HEK293 (cell line): ENCODE measurements at regions not wholly inside any gene's neighbourhood (a gene's known extent, or its start where the extent isn't known, plus 50 kb on each side); places are given as distances from the start of the nearest gene placed in this dataset.

ENCODE experiments used
- CTCF ChIA-PET: fragments of 350-600 bp; formaldehyde crosslinking; extraction: SDS; loops from one replicate; lab custom pipeline; 2021; ENCODE audit warnings: antibody characterized with exemption; lab: Yijun Ruan, JAX
- POLR2A ChIA-PET: fragments of 300-600 bp; formaldehyde crosslinking; extraction: SDS; loops from one replicate; lab custom pipeline; 2020; ENCODE audit warnings: antibody characterized with exemption, inconsistent platforms; lab: Yijun Ruan, JAX
- H3K27ac ChIP-seq: fragments of 200-500 bp; sonication (Bioruptor generic); 2 replicates; pipeline ENCODE4 v1.5.1; 2014; ENCODE audit warnings: low read depth, low read length, control low read depth, inconsistent platforms; ENCODE audit errors: extremely low read depth
- H3K36me3 ChIP-seq, 2 experiments: fragments of 200-500 bp in 1 of 2; sonication (Bioruptor generic) in 1 of 2; 1 replicate in 1 of 2; 2 replicates in 1 of 2; pipeline ENCODE4 v1.5.1; 2014 to 2017; ENCODE audit warnings: inconsistent platforms in 2 of 2, low read length in 2 of 2; ENCODE audit not compliant: control insufficient read depth in 2 of 2, insufficient read depth in 1 of 2
- H3K4me1 ChIP-seq: fragments of 200-500 bp; sonication (Bioruptor generic); 2 replicates; pipeline ENCODE4 v1.5.1; 2014; ENCODE audit warnings: mild to moderate bottlenecking, low read length, inconsistent platforms; ENCODE audit not compliant: control insufficient read depth, insufficient read depth
- H3K4me3 ChIP-seq: 2 replicates; pipeline ENCODE4 v1.5.1; 2011; ENCODE audit warnings: low read depth, mild to moderate bottlenecking, control low read depth, low read length, moderate library complexity
- H3K9me3 ChIP-seq: fragments of 200-500 bp; sonication (Bioruptor generic); 2 replicates; pipeline ENCODE4 v1.5.1; 2014; ENCODE audit warnings: low read depth, low read length, inconsistent platforms; ENCODE audit not compliant: control insufficient read depth, insufficient read depth
- GLIS1 ChIP-seq: fragments of 450-650 bp; formaldehyde crosslinking; IDR thresholded peaks from 2 replicates; pipeline ENCODE4 v1.5.1; 2016; ENCODE audit warnings: missing biosample characterization, missing genetic modification characterization
- HOXD13 ChIP-seq: sonication (generic); formaldehyde crosslinking; IDR thresholded peaks from 2 replicates; pipeline ENCODE4 v1.8.0; 2022; ENCODE audit warnings: missing genetic modification reagents, borderline replicate concordance
- KLF10 ChIP-seq: fragments of 450-650 bp; IDR thresholded peaks from 2 replicates; pipeline ENCODE4 v1.5.1; 2018; ENCODE audit warnings: missing biosample characterization, mild to moderate bottlenecking, missing genetic modification characterization
- KLF16 ChIP-seq: fragments of 450-650 bp; formaldehyde crosslinking; IDR thresholded peaks from 2 replicates; pipeline ENCODE4 v1.5.1; 2017; ENCODE audit warnings: missing biosample characterization, missing genetic modification characterization
- MZF1 ChIP-seq: fragments of 450-650 bp; formaldehyde crosslinking; IDR thresholded peaks from 2 replicates; pipeline ENCODE4 v1.5.1; 2017; ENCODE audit warnings: missing biosample characterization, missing genetic modification characterization, borderline replicate concordance
- PRDM1 ChIP-seq: fragments of 450-650 bp; formaldehyde crosslinking; IDR thresholded peaks from 2 replicates; pipeline ENCODE4; 2016; ENCODE audit warnings: missing biosample characterization, missing genetic modification characterization
- ZBTB21 ChIP-seq: fragments of 450-650 bp; formaldehyde crosslinking; IDR thresholded peaks from 2 replicates; pipeline ENCODE4 v1.5.1; 2017; ENCODE audit warnings: missing biosample characterization, missing genetic modification characterization
- ZNF112 ChIP-seq: fragments of 450-650 bp; formaldehyde crosslinking; IDR thresholded peaks from 2 replicates; pipeline ENCODE4 v1.5.0; 2017; ENCODE audit warnings: missing biosample characterization, missing genetic modification characterization
- ZNF121 ChIP-seq: fragments of 450-650 bp; formaldehyde crosslinking; IDR thresholded peaks from 2 replicates; pipeline ENCODE4 v1.5.1; 2016; ENCODE audit warnings: missing biosample characterization, missing genetic modification characterization
- ZNF146 ChIP-seq: fragments of 450-650 bp; formaldehyde crosslinking; IDR thresholded peaks from 2 replicates; pipeline ENCODE4 v1.5.1; 2016; ENCODE audit warnings: missing biosample characterization, missing genetic modification characterization
- ZNF16 ChIP-seq: fragments of 450-650 bp; formaldehyde crosslinking; IDR thresholded peaks from 2 replicates; pipeline ENCODE4 v1.5.1; 2016; ENCODE audit warnings: low read depth, missing biosample characterization, missing genetic modification characterization
- ZNF18 ChIP-seq: fragments of 450-650 bp; formaldehyde crosslinking; IDR thresholded peaks from 2 replicates; pipeline ENCODE4 v1.5.1; 2016; ENCODE audit warnings: missing biosample characterization, missing genetic modification characterization
- ZNF214 ChIP-seq: fragments of 450-650 bp; formaldehyde crosslinking; IDR thresholded peaks from 2 replicates; pipeline ENCODE4 v1.5.1; 2017; ENCODE audit warnings: missing biosample characterization, mild to moderate bottlenecking, missing genetic modification characterization, borderline replicate concordance
- ZNF221 ChIP-seq: fragments of 450-650 bp; formaldehyde crosslinking; IDR thresholded peaks from 2 replicates; pipeline ENCODE4 v1.5.1; 2017; ENCODE audit warnings: missing biosample characterization, missing genetic modification characterization, borderline replicate concordance
- ZNF23 ChIP-seq: fragments of 450-650 bp; formaldehyde crosslinking; IDR thresholded peaks from 2 replicates; pipeline ENCODE4 v1.5.1; 2016; ENCODE audit warnings: missing biosample characterization, missing genetic modification characterization, borderline replicate concordance
- ZNF274 ChIP-seq, 2 experiments: fragments of 200-500 bp in 1 of 2; fragments of 450-650 bp in 1 of 2; sonication (Bioruptor generic) in 1 of 2; formaldehyde crosslinking in 1 of 2; IDR thresholded peaks; 2 replicates each; pipeline versions ENCODE4 v1.5.1 to v1.6.1; 2014 to 2016; ENCODE audit warnings: borderline replicate concordance in 1 of 2, inconsistent platforms in 1 of 2, low read length in 1 of 2, missing biosample characterization in 1 of 2, missing genetic modification characterization in 1 of 2
- ZNF292 ChIP-seq: fragments of 450-650 bp; formaldehyde crosslinking; IDR thresholded peaks from 2 replicates; pipeline ENCODE4 v1.5.1; 2016; ENCODE audit warnings: low read depth, missing biosample characterization, missing genetic modification characterization, borderline replicate concordance
- ZNF366 ChIP-seq: fragments of 450-650 bp; formaldehyde crosslinking; conservative IDR thresholded peaks from 2 replicates; pipeline ENCODE4 v1.5.1; 2016; ENCODE audit warnings: missing biosample characterization, missing genetic modification characterization
- ZNF37A ChIP-seq: fragments of 450-650 bp; IDR thresholded peaks from 2 replicates; pipeline ENCODE4 v1.5.1; 2018; ENCODE audit warnings: missing biosample characterization, missing genetic modification characterization
- ZNF521 ChIP-seq: fragments of 450-650 bp; formaldehyde crosslinking; IDR thresholded peaks from 2 replicates; pipeline ENCODE4 v1.5.1; 2017; ENCODE audit warnings: missing biosample characterization, mild to moderate bottlenecking, missing genetic modification characterization
- ZNF548 ChIP-seq: fragments of 450-650 bp; formaldehyde crosslinking; IDR thresholded peaks from 2 replicates; pipeline ENCODE4 v1.5.1; 2016; ENCODE audit warnings: missing biosample characterization, missing genetic modification characterization
- ZNF558 ChIP-seq: fragments of 450-650 bp; formaldehyde crosslinking; IDR thresholded peaks from 2 replicates; pipeline ENCODE4 v1.5.1; 2016; ENCODE audit warnings: missing biosample characterization, missing genetic modification characterization
- ZNF560 ChIP-seq: fragments of 450-650 bp; formaldehyde crosslinking; IDR thresholded peaks from 2 replicates; pipeline ENCODE4 v1.5.1; 2017; ENCODE audit warnings: missing biosample characterization, missing genetic modification characterization, borderline replicate concordance
- ZNF623 ChIP-seq: fragments of 450-650 bp; formaldehyde crosslinking; IDR thresholded peaks from 2 replicates; pipeline ENCODE4 v1.5.1; 2016; ENCODE audit warnings: missing biosample characterization, missing genetic modification characterization
- ZNF664 ChIP-seq: fragments of 450-650 bp; formaldehyde crosslinking; IDR thresholded peaks from 2 replicates; pipeline ENCODE4 v1.5.1; 2016; ENCODE audit warnings: missing biosample characterization, missing genetic modification characterization

DNA sequence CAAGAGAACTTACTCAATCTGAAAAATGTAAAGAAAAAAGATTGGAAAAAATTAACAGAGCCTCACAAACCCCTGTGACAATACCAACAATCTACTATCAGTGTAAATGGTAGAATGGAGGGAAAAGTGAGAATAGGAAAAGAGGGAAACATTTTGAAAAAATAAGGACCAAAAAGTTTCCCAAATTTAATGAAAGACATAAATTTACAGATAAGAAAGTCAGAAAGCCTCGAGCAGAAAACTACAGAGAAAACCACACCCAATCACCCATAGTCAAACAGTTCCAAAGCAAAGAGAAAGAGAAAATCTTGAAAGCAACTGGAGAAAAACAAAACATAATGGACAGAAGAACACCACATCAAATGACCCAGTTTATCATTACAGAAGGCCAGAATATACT is 142.7 kb upstream of the DIO3 start:
- Histone ChIP-seq H3K27ac (no peak overlapping the region), H3K4me1 (no peaks in the 10 kb centered on the region), H3K36me3 (no peaks in the 10 kb centered on the region)
- ChIA-PET CTCF (no interaction called here), POLR2A (no interaction called here)
- TF ChIP-seq ZNF558 (tag by site-specific recombination): peak; percentile 90
- TF ChIP-seq GLIS1: no peak
- TF ChIP-seq, all 188 proteins: peak for 1
- Histone ChIP-seq H3K9me3 (no peaks in the 10 kb centered on the region; the same call in 1 of the 2 replicates), H3K4me3 (no peak overlapping the region)

- POLR2A ChIA-PET: no interaction called here
- TF ChIP-seq PRDM1 (tag by site-specific recombination) (no peak), ZNF521 (tag by site-specific recombination) (no peak)
- Histone ChIP-seq H3K4me3 (no peak overlapping the region), H3K27ac (no peak overlapping the region), H3K4me1 (no peaks in the 10 kb centered on the region), H3K36me3 (no peaks in the 10 kb centered on the region), H3K9me3 (no peaks in the 10 kb centered on the region; the same call in 1 of the 2 replicates)
- CTCF ChIA-PET: no interaction called here
These were observed 134.8 kb upstream of the DIO3 start for GRCh38 chr14:101426466-101426865.

- Histone ChIP-seq H3K9me3 (no peaks in the 10 kb centered on the region; the same call in 1 of the 2 replicates), H3K27ac (no peak overlapping the region), H3K36me3 (no peaks in the 10 kb centered on the region), H3K4me3 (no peak overlapping the region), H3K4me1 (no peaks in the 10 kb centered on the region)
- ChIA-PET POLR2A (no interaction called here), CTCF (no interaction called here)
- TF ChIP-seq ZNF558 (tag by site-specific recombination) (no peak), ZNF146 (tag by site-specific recombination) (no peak), ZNF560 (tag by site-specific recombination) (no peak)
These were observed 132.9 kb upstream of the DIO3 start for GRCh38 chr14:101428409-101428808.

DNA sequence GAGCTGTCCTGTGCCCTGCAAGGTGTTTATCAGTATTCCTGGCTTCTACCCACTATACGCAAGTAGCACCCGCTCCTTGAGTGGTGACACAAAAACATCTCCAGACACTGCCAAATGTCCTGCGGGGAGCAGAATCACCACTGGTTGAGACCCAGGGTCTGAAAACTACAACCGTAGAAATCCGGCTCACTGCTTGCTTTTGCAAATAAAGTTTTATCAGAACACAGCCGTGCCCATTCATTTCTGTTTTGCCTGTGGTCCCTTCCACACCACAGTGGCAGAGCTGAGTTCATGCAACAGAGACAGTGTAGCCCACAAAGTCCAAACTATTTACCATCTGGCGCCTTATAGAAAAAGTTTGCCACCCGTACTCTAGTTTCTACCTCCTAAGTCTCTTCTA is 125.7 kb upstream of the DIO3 start:
- no peaks in the 10 kb centered on the region for H3K36me3 ChIP-seq
- ChIA-PET POLR2A (no interaction called here), CTCF (no interaction called here)
- H3K4me3 ChIP-seq: no peak overlapping the region
- no peaks in the 10 kb centered on the region for H3K4me1 ChIP-seq
- no peaks in the 10 kb centered on the region for H3K9me3 ChIP-seq
- H3K27ac ChIP-seq: no peak overlapping the region
- TF ChIP-seq ZNF292 (tag by site-specific recombination) (no peak), ZNF623 (tag by site-specific recombination) (no peak), ZNF16 (tag by site-specific recombination) (no peak), ZNF664 (no peak), ZNF23 (no peak), ZBTB21 (no peak), ZNF112 (no peak), KLF16 (no peak), ZNF146 (tag by site-specific recombination) (no peak), ZNF560 (tag by site-specific recombination) (no peak), ZNF366 (tag by site-specific recombination) (no peak), ZNF18 (no peak)

DNA sequence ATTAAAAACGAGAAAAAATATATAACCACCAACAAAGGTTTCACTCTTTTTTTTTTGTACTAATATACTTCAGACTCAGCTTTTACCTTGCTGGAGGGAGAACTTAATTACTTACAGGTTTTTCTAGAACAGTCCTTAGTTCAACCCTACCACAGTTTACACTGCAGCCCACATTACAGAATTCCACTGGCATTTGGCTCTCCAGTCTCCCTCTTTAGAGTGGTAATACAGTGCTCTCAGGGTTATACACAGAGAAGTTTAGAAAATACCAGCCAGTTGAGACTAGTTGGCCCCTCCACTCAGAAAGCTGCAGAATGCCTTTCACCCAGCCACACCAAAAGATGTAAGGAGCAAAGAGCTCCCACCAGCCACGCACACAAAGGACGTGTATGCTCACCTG is 122.3 kb upstream of the DIO3 start:
- no peak overlapping the region for H3K4me3 ChIP-seq
- TF ChIP-seq MZF1 (no peak), ZNF221 (tag by site-specific recombination) (no peak), ZNF274 (IDR thresholded peaks at IDR 0.05; ENCODE audit: low read length) (no peak), ZNF274 (tag by site-specific recombination; IDR thresholded peaks at IDR 0.05; ENCODE audit: borderline replicate concordance) (no peak), ZNF214 (no peak), ZNF37A (no peak), ZNF292 (tag by site-specific recombination) (no peak), HOXD13 (CRISPR knock-in tag) (no peak), ZNF121 (tag by site-specific recombination) (no peak), ZNF23 (no peak), KLF10 (tag by site-specific recombination) (no peak), ZNF548 (tag by site-specific recombination) (no peak)
- H3K4me1 ChIP-seq: no peaks in the 10 kb centered on the region
- CTCF ChIA-PET: no interaction called here
- no peak overlapping the region for H3K27ac ChIP-seq
- H3K36me3 ChIP-seq: no peaks in the 10 kb centered on the region
- H3K9me3 ChIP-seq: no peaks in the 10 kb centered on the region
- POLR2A ChIA-PET: no interaction called here
